Heart left ventricle (tissue), 13 donors: ENCODE measurements at regions not wholly inside any gene's neighbourhood (a gene's known extent, or its start where the extent isn't known, plus 50 kb on each side); places are given as distances from the start of the nearest gene placed in this dataset.

ENCODE experiments used
- POLR2A ChIP-seq, 2 donors: fragments of 450-650 bp; IDR thresholded peaks; one replicate each; pipeline ENCODE4 v1.6.1; 2017; ENCODE audit warnings: antibody characterized with exemption in 2 of 2, mild to moderate bottlenecking in 2 of 2, moderate library complexity in 2 of 2
- TF ChIP-seq, protein P1 (sequence below), 12 donors: fragments of 200-600 bp; sonication (generic) in 4 of 12; IDR thresholded peaks; one replicate each; pipeline versions ENCODE4 v1.5.0 to v1.8.0; 2018 to 2022; ENCODE audit warnings: antibody characterized with exemption in 12 of 12, mild to moderate bottlenecking in 5 of 12
- donor health status: ischemic (EF 13 %, LVEDD 7.1; RV severe dilation, severe dysfunction).
- donor health status: DM: no; HTN: yes; CAD: no.
- donor health status: DM: no; HTN: no; CAD: no.
- donor health status: ischemic (EF 25% LVEDD 6.9; RV normal size, moderate dysfunction).
- donor health status: ischemic (EF 25% LVEDD 5.7; RV mildly dilated, moderate dysfunction).
- donor health status: ischemic (EF 35%, LVEDD 5.7; RV mildly dilated, moderate dysfunction).
- donor health status: nonischemic (EF 11% LVEDD 7.7; RV severe dilation, severe dysfunction).
- donor health status: DM: yes; HTN: yes; CAD: no.
- donor health status: PGD.
- donor health status: ischemic (EF 29% LVEDD 5.4; RV normal size, mild dysfunction).
- donor health status: nonischemic (EF 23%, LVEDD 6.1; RV moderate dilation, normal function).

DNA sequence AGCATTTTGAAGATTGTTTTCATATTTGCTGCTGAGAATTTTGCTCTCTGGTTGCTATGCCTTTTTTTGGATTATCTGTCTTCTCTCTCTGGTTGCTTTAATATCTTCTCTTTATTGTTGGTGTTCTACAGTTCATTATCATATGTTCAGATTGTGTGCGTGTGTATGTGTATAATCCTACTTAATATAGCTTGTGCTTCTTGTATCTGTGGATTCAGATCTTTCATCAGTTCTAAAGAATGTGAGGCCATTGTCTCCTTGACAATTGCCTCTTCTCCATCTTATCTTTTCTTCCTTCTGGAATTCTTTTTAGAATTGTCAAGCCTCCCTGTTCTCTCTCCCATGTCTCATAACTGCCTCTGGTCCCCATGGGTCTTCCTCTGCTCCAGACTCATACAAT, 195.4 kb downstream of the CDC5L start:
- TF ChIP-seq, protein P1, sequence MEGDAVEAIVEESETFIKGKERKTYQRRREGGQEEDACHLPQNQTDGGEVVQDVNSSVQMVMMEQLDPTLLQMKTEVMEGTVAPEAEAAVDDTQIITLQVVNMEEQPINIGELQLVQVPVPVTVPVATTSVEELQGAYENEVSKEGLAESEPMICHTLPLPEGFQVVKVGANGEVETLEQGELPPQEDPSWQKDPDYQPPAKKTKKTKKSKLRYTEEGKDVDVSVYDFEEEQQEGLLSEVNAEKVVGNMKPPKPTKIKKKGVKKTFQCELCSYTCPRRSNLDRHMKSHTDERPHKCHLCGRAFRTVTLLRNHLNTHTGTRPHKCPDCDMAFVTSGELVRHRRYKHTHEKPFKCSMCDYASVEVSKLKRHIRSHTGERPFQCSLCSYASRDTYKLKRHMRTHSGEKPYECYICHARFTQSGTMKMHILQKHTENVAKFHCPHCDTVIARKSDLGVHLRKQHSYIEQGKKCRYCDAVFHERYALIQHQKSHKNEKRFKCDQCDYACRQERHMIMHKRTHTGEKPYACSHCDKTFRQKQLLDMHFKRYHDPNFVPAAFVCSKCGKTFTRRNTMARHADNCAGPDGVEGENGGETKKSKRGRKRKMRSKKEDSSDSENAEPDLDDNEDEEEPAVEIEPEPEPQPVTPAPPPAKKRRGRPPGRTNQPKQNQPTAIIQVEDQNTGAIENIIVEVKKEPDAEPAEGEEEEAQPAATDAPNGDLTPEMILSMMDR (IDR thresholded peaks at IDR 0.05) = no peak
- TF ChIP-seq POLR2A (IDR thresholded peaks at IDR 0.05) = no peak
